SU-DHL-6 (cell line): ENCODE measurements at regions not wholly inside any gene's neighbourhood (a gene's known extent, or its start where the extent isn't known, plus 50 kb on each side); places are given as distances from the start of the nearest gene placed in this dataset.

ENCODE experiments used
- EZH2phosphoT487 ChIP-seq: fragments of 200-600 bp; sonication (generic), shearing (Covaris generic); conservative IDR thresholded peaks from 2 replicates; pipeline ENCODE4 v1.6.1; 2018; ENCODE audit warnings: mild to moderate bottlenecking, antibody characterized with exemption, low read length, moderate library complexity, mixed read lengths
- TF ChIP-seq, protein P1 (sequence below): fragments of 200-600 bp; sonication (generic); IDR thresholded peaks from one replicate; pipeline ENCODE4 v1.5.1; 2017; ENCODE audit warnings: antibody characterized with exemption, mild to moderate bottlenecking, low read length, moderate library complexity; ENCODE audit not compliant: insufficient read depth, poor library complexity, severe bottlenecking

GRCh38 chr12:5310151-5310550, 121.8 kb upstream of the NTF3 start:
- TF ChIP-seq, protein P1, sequence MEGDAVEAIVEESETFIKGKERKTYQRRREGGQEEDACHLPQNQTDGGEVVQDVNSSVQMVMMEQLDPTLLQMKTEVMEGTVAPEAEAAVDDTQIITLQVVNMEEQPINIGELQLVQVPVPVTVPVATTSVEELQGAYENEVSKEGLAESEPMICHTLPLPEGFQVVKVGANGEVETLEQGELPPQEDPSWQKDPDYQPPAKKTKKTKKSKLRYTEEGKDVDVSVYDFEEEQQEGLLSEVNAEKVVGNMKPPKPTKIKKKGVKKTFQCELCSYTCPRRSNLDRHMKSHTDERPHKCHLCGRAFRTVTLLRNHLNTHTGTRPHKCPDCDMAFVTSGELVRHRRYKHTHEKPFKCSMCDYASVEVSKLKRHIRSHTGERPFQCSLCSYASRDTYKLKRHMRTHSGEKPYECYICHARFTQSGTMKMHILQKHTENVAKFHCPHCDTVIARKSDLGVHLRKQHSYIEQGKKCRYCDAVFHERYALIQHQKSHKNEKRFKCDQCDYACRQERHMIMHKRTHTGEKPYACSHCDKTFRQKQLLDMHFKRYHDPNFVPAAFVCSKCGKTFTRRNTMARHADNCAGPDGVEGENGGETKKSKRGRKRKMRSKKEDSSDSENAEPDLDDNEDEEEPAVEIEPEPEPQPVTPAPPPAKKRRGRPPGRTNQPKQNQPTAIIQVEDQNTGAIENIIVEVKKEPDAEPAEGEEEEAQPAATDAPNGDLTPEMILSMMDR: no peak
- TF ChIP-seq EZH2phosphoT487: no peak
